ENCODE measurements at regions not wholly inside any gene's neighbourhood (a gene's known extent, or its start where the extent isn't known, plus 50 kb on each side); places are given as distances from the start of the nearest gene placed in this dataset.

GRCh38 chr9:99677281-99677680 lies 144.4 kb upstream of the NR4A3 start:
- no peak for TF ChIP-seq CTCF (conservative IDR thresholded peaks at IDR 0.05; ENCODE audit: low read depth, low read length)
- Histone ChIP-seq H4K20me1 (ENCODE audit: insufficient read depth) (no peaks in the 10 kb centered on the region), H3K9ac (no peak overlapping the region), H2AFZ (ENCODE audit: low read depth) (no peak overlapping the region), H3K79me2 (ENCODE audit: insufficient read depth, low read depth) (no peaks in the 10 kb centered on the region), H3K27me3 (ENCODE audit: insufficient read depth, low read depth) (no peaks in the 10 kb centered on the region), H3K36me3 (ENCODE audit: insufficient read depth) (no peaks in the 10 kb centered on the region), H3K4me3 (IDR thresholded peaks at IDR 0.05; ENCODE audit: insufficient read depth, low read depth, low read length) (no peak overlapping the region), H3K27ac (no peak overlapping the region), H3K4me1 (ENCODE audit: low read depth, poor library complexity, severe bottlenecking) (no peaks in the 10 kb centered on the region), H3K4me2 (no peak overlapping the region)

- Histone ChIP-seq H4K20me1 (ENCODE audit: insufficient read depth) (no peaks in the 10 kb centered on the region), H3K79me2 (ENCODE audit: insufficient read depth, low read depth) (no peaks in the 10 kb centered on the region), H3K27ac (no peak overlapping the region), H3K4me3 (IDR thresholded peaks at IDR 0.05; ENCODE audit: insufficient read depth, low read depth, low read length) (no peak overlapping the region), H3K4me2 (no peak overlapping the region), H3K27me3 (ENCODE audit: insufficient read depth, low read depth) (no peaks in the 10 kb centered on the region), H3K4me1 (ENCODE audit: low read depth, poor library complexity, severe bottlenecking) (no peaks in the 10 kb centered on the region), H3K36me3 (ENCODE audit: insufficient read depth) (no peaks in the 10 kb centered on the region), H2AFZ (ENCODE audit: low read depth) (no peak overlapping the region), H3K9ac (no peak overlapping the region)
- TF ChIP-seq CTCF (conservative IDR thresholded peaks at IDR 0.05; ENCODE audit: low read depth, low read length), result no peak
These were observed 143.1 kb upstream of the NR4A3 start for GRCh38 chr9:99678566-99678965.

- H4K20me1 ChIP-seq (ENCODE audit: insufficient read depth), result no peaks in the 10 kb centered on the region
- H3K4me3 ChIP-seq (IDR thresholded peaks at IDR 0.05; ENCODE audit: insufficient read depth, low read depth, low read length), result no peak overlapping the region
- H3K4me2 ChIP-seq, result no peak overlapping the region
- no peak overlapping the region for H3K9ac ChIP-seq
- no peaks in the 10 kb centered on the region for H3K4me1 ChIP-seq (ENCODE audit: low read depth, poor library complexity, severe bottlenecking)
- H3K36me3 ChIP-seq (ENCODE audit: insufficient read depth), result no peaks in the 10 kb centered on the region
- H3K79me2 ChIP-seq (ENCODE audit: insufficient read depth, low read depth), result no peaks in the 10 kb centered on the region
- no peak for TF ChIP-seq CTCF (conservative IDR thresholded peaks at IDR 0.05; ENCODE audit: low read depth, low read length)
- H3K27me3 ChIP-seq (ENCODE audit: insufficient read depth, low read depth), result no peaks in the 10 kb centered on the region
- no peak overlapping the region for H3K27ac ChIP-seq
- no peak overlapping the region for H2AFZ ChIP-seq (ENCODE audit: low read depth)
These were observed 141.5 kb upstream of the NR4A3 start for GRCh38 chr9:99680191-99680590.

- H3K79me2 ChIP-seq (ENCODE audit: insufficient read depth, low read depth), result no peaks in the 10 kb centered on the region
- H3K27ac ChIP-seq, result no peak overlapping the region
- no peak overlapping the region for H3K9ac ChIP-seq
- H3K36me3 ChIP-seq (ENCODE audit: insufficient read depth), result no peaks in the 10 kb centered on the region
- H2AFZ ChIP-seq (ENCODE audit: low read depth), result no peak overlapping the region
- H4K20me1 ChIP-seq (ENCODE audit: insufficient read depth), result no peaks in the 10 kb centered on the region
- H3K4me3 ChIP-seq (IDR thresholded peaks at IDR 0.05; ENCODE audit: insufficient read depth, low read depth, low read length), result no peak overlapping the region
- H3K4me1 ChIP-seq (ENCODE audit: low read depth, poor library complexity, severe bottlenecking), result no peaks in the 10 kb centered on the region
- TF ChIP-seq CTCF (conservative IDR thresholded peaks at IDR 0.05; ENCODE audit: low read depth, low read length), result no peak
- no peaks in the 10 kb centered on the region for H3K27me3 ChIP-seq (ENCODE audit: insufficient read depth, low read depth)
- no peak overlapping the region for H3K4me2 ChIP-seq
These were observed 140.6 kb upstream of the NR4A3 start for GRCh38 chr9:99681113-99681512.

GRCh38 chr9:99682378-99682777 lies 139.3 kb upstream of the NR4A3 start:
- no peak for TF ChIP-seq CTCF (conservative IDR thresholded peaks at IDR 0.05; ENCODE audit: low read depth, low read length)
- Histone ChIP-seq H3K36me3 (ENCODE audit: insufficient read depth) (no peaks in the 10 kb centered on the region), H3K9ac (no peak overlapping the region), H3K4me2 (no peak overlapping the region), H3K4me3 (IDR thresholded peaks at IDR 0.05; ENCODE audit: insufficient read depth, low read depth, low read length) (no peak overlapping the region), H3K27ac (no peak overlapping the region), H3K4me1 (ENCODE audit: low read depth, poor library complexity, severe bottlenecking) (no peaks in the 10 kb centered on the region), H3K27me3 (ENCODE audit: insufficient read depth, low read depth) (no peaks in the 10 kb centered on the region), H4K20me1 (ENCODE audit: insufficient read depth) (no peaks in the 10 kb centered on the region), H2AFZ (ENCODE audit: low read depth) (no peak overlapping the region), H3K79me2 (ENCODE audit: insufficient read depth, low read depth) (no peaks in the 10 kb centered on the region)
